ENCODE measurements at regions not wholly inside any gene's neighbourhood (a gene's known extent, or its start where the extent isn't known, plus 50 kb on each side); places are given as distances from the start of the nearest gene placed in this dataset.

GRCh38 chr6:51323056-51323455 is 504.4 kb downstream of the TFAP2B start:
- TF ChIP-seq POLR2A (IDR thresholded peaks at IDR 0.05; ENCODE audit: low read depth): no peak
- no peak for TF ChIP-seq CTCF (IDR thresholded peaks at IDR 0.05)
